Activated naive CD4-positive, alpha-beta T cell treated with Interleukin-2 at 50 U/mL for 16 hours (primary cell): ENCODE measurements at regions not wholly inside any gene's neighbourhood (a gene's known extent, or its start where the extent isn't known, plus 50 kb on each side); places are given as distances from the start of the nearest gene placed in this dataset.
"Not testable (repeated sequence)": the region's sequence is repeated elsewhere in the genome, so short reads cannot be mapped to it uniquely, and the experiment has no call there.

Experiments
- DNase-seq: peaks from one replicate; pipeline ENCODE4 v3.0.0-alpha.2; 2020

GRCh38 chr10:34013235-34013634 lies 678.8 kb upstream of the NRP1 start:
- DNase-seq = no peak

GRCh38 chr10:34010891-34011290 lies 676.4 kb upstream of the NRP1 start:
- DNase-seq = no peak

GRCh38 chr10:34010228-34010627 lies 675.8 kb upstream of the NRP1 start:
- not testable (repeated sequence) for DNase-seq

GRCh38 chr10:34008656-34009055 lies 674.2 kb upstream of the NRP1 start:
- DNase-seq = no peak

- DNase-seq = no peak
These were observed 672.0 kb upstream of the NRP1 start for GRCh38 chr10:34006471-34006870.

GRCh38 chr10:34003561-34003960 lies 669.1 kb upstream of the NRP1 start:
- no peak for DNase-seq

GRCh38 chr10:34002896-34003295 lies 668.4 kb upstream of the NRP1 start:
- DNase-seq = no peak

GRCh38 chr10:34001831-34002230 lies 667.4 kb upstream of the NRP1 start:
- no peak for DNase-seq

- no peak for DNase-seq
These were observed 666.7 kb upstream of the NRP1 start for GRCh38 chr10:34001087-34001580.

- no peak for DNase-seq
These were observed 659.5 kb upstream of the NRP1 start for GRCh38 chr10:33993917-33994316.

- DNase-seq = no peak
These were observed 657.5 kb upstream of the NRP1 start for GRCh38 chr10:33991924-33992323.

- no peak for DNase-seq
These were observed 652.0 kb upstream of the NRP1 start for GRCh38 chr10:33986515-33986914.

GRCh38 chr10:33986016-33986415 lies 651.5 kb upstream of the NRP1 start:
- DNase-seq = no peak

GRCh38 chr10:33982995-33983394 lies 648.5 kb upstream of the NRP1 start:
- DNase-seq = no peak

- no peak for DNase-seq
These were observed 646.8 kb upstream of the NRP1 start for GRCh38 chr10:33981301-33981700.

- no peak for DNase-seq
These were observed 644.7 kb upstream of the NRP1 start for GRCh38 chr10:33979195-33979594.

GRCh38 chr10:33975481-33975880 lies 641.0 kb upstream of the NRP1 start:
- no peak for DNase-seq

GRCh38 chr10:33974976-33975478 lies 640.6 kb upstream of the NRP1 start:
- DNase-seq = no peak

- no peak for DNase-seq
These were observed 634.5 kb upstream of the NRP1 start for GRCh38 chr10:33968983-33969382.

- DNase-seq = no peak
These were observed 633.2 kb upstream of the NRP1 start for GRCh38 chr10:33967606-33968120.

- no peak for DNase-seq
These were observed 632.5 kb upstream of the NRP1 start for GRCh38 chr10:33966946-33967345.

- no peak for DNase-seq
These were observed 631.5 kb upstream of the NRP1 start for GRCh38 chr10:33965795-33966581.

GRCh38 chr10:33963729-33964128 lies 629.3 kb upstream of the NRP1 start:
- no peak for DNase-seq

GRCh38 chr10:33956322-33956721 lies 621.9 kb upstream of the NRP1 start:
- DNase-seq = not testable (repeated sequence)

- no peak for DNase-seq
These were observed 621.2 kb upstream of the NRP1 start for GRCh38 chr10:33955676-33956075.
